HG03280 (cell line): ENCODE measurements at regions not wholly inside any gene's neighbourhood (a gene's known extent, or its start where the extent isn't known, plus 50 kb on each side); places are given as distances from the start of the nearest gene placed in this dataset.
"Not testable (repeated sequence)": the region's sequence is repeated elsewhere in the genome, so short reads cannot be mapped to it uniquely, and the experiment has no call there.

Experiments
- ATAC-seq: cut with Tn5 transposase; IDR thresholded peaks from one replicate; pipeline ENCODE4 v1.9.1; 2021; ENCODE audit warnings: mild to moderate bottlenecking, moderate library complexity; ENCODE audit not compliant: unreplicated experiment

DNA sequence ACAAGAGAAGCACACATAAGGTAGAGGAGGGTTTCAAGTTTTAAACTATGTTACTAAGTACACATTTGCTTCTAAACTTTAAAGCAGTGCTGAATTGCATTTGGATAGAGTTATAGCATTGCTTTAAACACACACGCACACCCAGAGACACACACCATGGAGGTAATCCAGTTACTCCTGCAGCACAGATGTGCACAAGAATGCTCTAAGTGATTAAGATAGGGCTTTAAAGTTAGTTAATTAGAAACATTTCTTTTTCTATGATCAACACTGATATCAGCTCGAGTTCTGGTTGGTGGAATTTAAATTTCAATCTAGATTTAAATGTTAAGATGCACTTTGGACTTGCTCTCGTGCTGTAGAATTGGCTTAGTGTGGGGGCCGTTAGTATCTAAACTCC is 492.3 kb downstream of the ZEB2 start:
- ATAC-seq, result no peak

- no peak for ATAC-seq
Observed at GRCh38 chr2:144026753-144027152, 493.2 kb downstream of the ZEB2 start.

DNA sequence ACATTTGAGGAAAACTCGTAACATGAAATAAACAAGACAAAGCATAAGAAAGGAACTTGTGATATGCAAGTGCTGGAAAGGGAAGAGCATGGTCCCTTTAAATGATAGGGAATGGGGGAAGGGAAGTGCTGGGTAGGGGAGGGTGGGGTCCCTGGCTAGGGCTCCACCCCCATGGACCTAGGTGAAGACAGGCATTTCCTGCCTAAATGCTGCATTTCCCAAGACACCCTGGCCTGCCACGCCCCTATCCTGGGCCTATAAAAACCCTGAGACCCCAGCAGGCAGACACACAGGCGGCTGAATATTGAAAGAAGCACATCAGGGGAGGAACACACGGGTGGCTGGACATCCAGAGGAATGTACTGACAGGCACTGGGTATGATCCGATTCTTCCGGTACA is 499.9 kb downstream of the ZEB2 start:
- no peak for ATAC-seq

- no peak for ATAC-seq
Observed at GRCh38 chr2:144015655-144016245, 504.2 kb downstream of the ZEB2 start.

DNA sequence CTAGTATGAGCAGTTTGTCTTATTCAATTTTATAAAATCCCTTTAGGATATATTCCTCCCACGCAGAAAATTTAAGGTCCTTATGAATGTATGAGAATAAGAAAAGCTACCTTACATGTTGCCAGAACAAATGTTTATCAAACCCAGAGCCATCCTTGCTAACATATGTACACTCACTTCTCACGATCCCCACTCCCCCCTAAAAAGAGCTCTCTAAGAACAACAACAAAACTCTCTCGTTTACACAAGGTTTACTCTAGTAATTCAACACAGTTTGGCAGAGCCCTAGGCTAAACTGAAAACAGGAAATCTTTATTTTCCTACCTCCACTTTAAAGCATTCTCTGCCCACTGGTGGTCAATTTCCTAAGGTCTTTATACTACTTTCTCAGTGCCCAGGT is 504.9 kb downstream of the ZEB2 start:
- ATAC-seq, result no peak

- ATAC-seq, result no peak
Observed at GRCh38 chr2:144014103-144014502, 505.8 kb downstream of the ZEB2 start.

- no peak for ATAC-seq
Observed at GRCh38 chr2:144012304-144012703, 507.6 kb downstream of the ZEB2 start.

- ATAC-seq, result no peak
Observed at GRCh38 chr2:144011553-144011952, 508.4 kb downstream of the ZEB2 start.

DNA sequence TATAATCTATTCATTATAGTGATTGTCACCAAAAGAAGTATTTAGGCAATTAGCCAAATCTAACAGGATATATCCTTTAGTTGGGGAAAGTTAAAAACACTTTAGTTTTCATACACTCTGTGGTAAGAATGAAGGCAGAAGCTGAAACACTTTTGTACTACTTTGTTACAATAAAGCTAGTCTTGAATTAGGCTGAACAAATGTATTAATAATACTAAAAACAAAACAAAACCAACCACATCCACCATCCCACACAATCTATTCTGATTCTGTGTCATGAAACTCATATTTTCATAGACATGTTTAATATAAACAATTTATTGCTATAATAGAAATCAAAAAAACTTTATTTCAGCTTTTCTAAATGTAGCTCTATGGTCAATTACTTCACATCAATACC is 508.8 kb downstream of the ZEB2 start:
- ATAC-seq, result no peak

- ATAC-seq, result no peak
Observed at GRCh38 chr2:144010096-144010836, 509.7 kb downstream of the ZEB2 start.

GRCh38 chr2:144006139-144006538 is 513.8 kb downstream of the ZEB2 start:
- ATAC-seq, result no peak

DNA sequence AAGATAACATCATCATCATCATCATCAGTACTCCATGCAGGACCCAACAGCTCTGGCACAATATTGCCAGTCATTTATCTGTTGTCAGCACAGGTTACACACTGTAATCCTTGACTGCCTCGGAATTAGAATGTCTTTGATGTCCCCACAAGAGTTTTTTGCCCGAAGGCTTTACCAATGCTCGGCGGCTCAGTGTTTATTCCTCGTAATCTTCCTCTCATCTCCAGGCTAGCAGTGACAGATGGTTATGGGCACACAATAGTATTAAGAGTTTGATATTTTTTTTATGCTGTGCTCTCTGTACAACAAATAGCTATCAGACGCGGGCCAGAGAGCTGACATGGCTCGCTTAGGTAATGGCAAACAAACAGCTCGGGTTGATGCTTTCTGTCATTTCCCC is 515.2 kb downstream of the ZEB2 start:
- no peak for ATAC-seq

GRCh38 chr2:144003460-144004075 is 516.4 kb downstream of the ZEB2 start:
- ATAC-seq, result no peak

DNA sequence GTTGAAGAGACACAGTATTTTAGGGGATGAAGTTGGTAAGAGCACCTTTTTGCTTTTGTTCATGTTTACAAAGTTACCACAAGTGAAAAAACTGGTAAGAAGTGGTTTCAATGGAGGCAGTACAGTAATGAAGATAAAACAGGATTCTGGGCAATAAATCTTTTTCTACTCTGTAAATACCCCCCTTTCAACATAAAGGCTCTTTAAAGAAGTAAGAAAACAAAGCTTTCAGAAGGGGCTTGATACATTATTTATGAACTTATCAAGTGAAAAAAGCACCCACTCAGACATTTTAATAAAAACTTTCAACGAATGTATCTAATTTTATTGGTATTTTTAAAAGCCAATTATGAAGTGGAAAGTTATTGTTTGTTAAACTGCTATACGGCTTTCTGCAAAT is 522.9 kb downstream of the ZEB2 start:
- ATAC-seq, result no peak

DNA sequence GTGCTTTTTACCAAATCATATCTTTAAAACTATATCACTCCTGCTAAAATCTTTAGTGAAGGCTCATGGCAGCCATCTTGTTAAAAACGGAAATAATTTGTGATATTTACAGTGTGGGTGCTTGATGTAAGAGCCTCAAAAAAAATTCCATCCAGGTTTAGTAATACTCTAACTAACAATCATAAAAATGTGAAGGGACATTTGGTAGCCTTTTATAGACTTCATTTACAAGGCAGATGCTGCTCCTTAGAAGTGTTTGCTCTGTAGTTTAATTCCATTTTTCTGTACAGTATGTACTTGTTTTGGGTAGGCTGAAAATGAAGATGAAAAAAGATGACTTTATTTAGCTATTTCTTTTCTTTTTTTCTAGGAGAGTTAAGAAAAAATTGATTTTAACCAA is 525.0 kb downstream of the ZEB2 start:
- ATAC-seq, result no peak

- not testable (repeated sequence) for ATAC-seq
Observed at GRCh38 chr2:143991596-143991995, 528.3 kb downstream of the ZEB2 start.

- no peak for ATAC-seq
Observed at GRCh38 chr2:143988082-143988481, 531.8 kb downstream of the ZEB2 start.

GRCh38 chr2:143981428-143981827 is 538.5 kb downstream of the ZEB2 start:
- no peak for ATAC-seq

DNA sequence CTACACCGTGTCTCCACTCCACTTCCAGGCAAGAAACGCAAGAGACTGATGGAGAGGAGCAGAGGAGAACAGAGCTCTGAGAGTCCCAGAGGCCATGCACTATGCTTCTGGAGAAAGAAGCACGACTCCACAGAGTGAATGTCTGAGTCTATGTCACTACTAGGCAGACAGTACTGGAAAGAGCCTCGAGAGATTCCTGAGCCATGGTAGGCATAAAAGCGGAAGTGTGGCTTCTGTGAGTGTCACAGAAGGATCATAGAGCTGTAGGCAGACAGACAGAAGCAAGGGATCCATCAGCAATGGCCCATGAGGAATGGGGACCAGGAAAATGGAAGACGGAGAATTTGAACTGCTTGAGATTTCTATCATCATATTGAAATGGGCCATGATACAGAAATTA is 542.6 kb downstream of the ZEB2 start:
- no peak for ATAC-seq

DNA sequence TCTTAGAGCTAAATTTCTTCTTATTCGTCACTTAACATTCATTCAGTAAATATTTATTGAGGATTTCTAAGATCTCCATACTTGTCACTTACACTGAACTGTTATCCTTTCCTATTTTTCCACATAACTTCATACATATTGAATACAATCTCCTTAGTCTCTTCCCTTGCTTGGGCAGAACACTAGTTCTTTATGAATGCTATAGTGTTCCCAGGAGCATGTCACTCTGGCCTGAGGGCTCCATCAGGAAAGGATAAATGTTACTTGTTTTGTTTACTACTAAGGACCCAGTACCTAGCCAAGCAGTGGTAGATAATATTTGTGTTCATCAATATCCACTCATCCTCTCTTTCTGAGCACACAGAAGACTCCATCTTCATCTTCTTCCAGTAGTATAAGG is 544.7 kb downstream of the ZEB2 start:
- ATAC-seq, result no peak

DNA sequence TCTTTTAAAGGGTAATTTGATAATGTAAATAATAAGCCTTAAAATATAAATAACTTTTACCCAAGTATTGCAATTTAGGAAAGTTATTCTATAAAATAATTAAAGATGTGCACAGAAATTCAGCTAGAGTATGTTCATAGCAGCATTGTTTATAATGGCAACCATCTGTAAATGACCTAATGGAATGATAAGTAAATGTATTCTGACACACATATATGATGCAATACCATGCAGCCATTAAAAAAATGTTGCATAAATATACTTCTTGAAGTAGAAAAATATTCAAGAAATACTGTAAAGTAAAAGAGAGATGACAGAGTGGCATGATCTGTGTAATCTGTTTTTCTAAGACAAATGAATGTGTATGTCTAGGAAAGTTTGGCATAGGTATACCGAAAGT is 545.7 kb downstream of the ZEB2 start:
- no peak for ATAC-seq

DNA sequence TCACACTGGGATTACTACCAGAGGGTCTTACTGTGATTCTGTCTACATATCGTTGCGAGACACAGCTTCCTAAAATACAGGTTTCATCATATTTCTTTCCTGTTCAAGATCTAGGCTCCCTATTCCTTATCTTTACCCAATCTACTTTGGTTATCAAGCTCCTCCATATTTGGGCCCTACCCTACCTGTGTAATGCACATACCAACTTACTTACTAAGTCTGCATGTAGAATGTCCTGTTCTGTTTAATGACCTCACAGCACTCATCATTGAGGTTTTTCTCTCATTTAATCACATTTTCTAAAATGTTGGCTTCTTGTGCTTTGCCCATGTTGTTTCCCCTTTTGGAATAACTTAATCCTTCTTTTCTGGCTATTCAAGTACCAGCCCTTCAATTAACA is 551.1 kb downstream of the ZEB2 start:
- ATAC-seq, result no peak
